H1 (cell line): ENCODE measurements at regions not wholly inside any gene's neighbourhood (a gene's known extent, or its start where the extent isn't known, plus 50 kb on each side); places are given as distances from the start of the nearest gene placed in this dataset.

Experiments
- CTCF ChIA-PET: fragments of 300-600 bp; sonication (Branson Sonifier 250); formaldehyde crosslinking; loops from one replicate; lab custom pipeline; 2021; ENCODE audit not compliant: partially characterized antibody; lab: Charles Lee
- POLR2A ChIA-PET: fragments of 300-600 bp; sonication (Branson Sonifier 250); formaldehyde crosslinking; loops from one replicate; lab custom pipeline; 2021; ENCODE audit warnings: inconsistent platforms; ENCODE audit not compliant: partially characterized antibody; lab: Charles Lee
- DNase-seq, 2 experiments: peaks; one replicate each; pipeline versions ENCODE4 v3.0.0 to v3.0.0-alpha.2; 2010 to 2022; ENCODE audit warnings: low spot score in 2 of 2, low read depth in 1 of 2, mixed read lengths in 1 of 2
- FAIRE-seq: peaks from 2 replicates; lab custom pipeline; 2011; peaks lifted over from hg19 to GRCh38; lab: Jason Lieb, UNC
- H2AFZ ChIP-seq: 2 replicates; pipeline ENCODE4 v1.8.1; 2012; ENCODE audit warnings: low read length, inconsistent platforms
- H2AK5ac ChIP-seq: 2 replicates; pipeline ENCODE4 v1.6.1; 2013; ENCODE audit warnings: low read depth, low read length
- H2BK120ac ChIP-seq: replicated peaks from 2 replicates; pipeline ENCODE3; 2013; ENCODE audit warnings: low read depth, low read length, inconsistent platforms
- H2BK12ac ChIP-seq: 2 replicates; pipeline ENCODE4 v1.6.1; 2013; ENCODE audit warnings: low read depth, low read length
- H2BK15ac ChIP-seq: 2 replicates; pipeline ENCODE4 v1.6.1; 2013; ENCODE audit warnings: low read length
- H2BK20ac ChIP-seq: 2 replicates; pipeline ENCODE4 v1.6.1; 2013; ENCODE audit warnings: low read length
- H2BK5ac ChIP-seq: 2 replicates; pipeline ENCODE4 v1.6.1; 2013; ENCODE audit warnings: low read depth, low read length
- H3K14ac ChIP-seq: 2 replicates; pipeline ENCODE4 v1.6.1; 2013; ENCODE audit warnings: inconsistent platforms; ENCODE audit not compliant: insufficient read length
- H3K18ac ChIP-seq: 2 replicates; pipeline ENCODE4 v1.6.1; 2013; ENCODE audit warnings: low read length; ENCODE audit errors: extremely low read depth
- H3K23ac ChIP-seq: 2 replicates; pipeline ENCODE4 v1.6.1; 2013; ENCODE audit warnings: inconsistent platforms; ENCODE audit not compliant: insufficient read length
- H3K23me2 ChIP-seq: 2 replicates; pipeline ENCODE4 v1.6.1; 2013; ENCODE audit warnings: low read depth, low read length
- H3K27ac ChIP-seq: 2 replicates; pipeline ENCODE4 v1.6.1; 2011; ENCODE audit warnings: low read depth, low read length, inconsistent platforms
- H3K27me3 ChIP-seq, 4 experiments: replicated peaks in 1 of 4; 1 replicate in 1 of 4; 2 replicates in 3 of 4; pipeline versions ENCODE4 v1.6.1 to v1.8.1; 2011 to 2013; ENCODE audit warnings: low read length in 3 of 4, mild to moderate bottlenecking in 3 of 4, inconsistent platforms in 2 of 4, mixed read lengths in 2 of 4, moderate library complexity in 1 of 4; ENCODE audit not compliant: control insufficient read depth in 3 of 4, insufficient read depth in 3 of 4; ENCODE audit errors: extremely low read depth in 1 of 4
- H3K36me3 ChIP-seq, 4 experiments: 2 replicates each; pipeline versions ENCODE4 v1.6.1 to v1.8.1; 2011 to 2013; ENCODE audit warnings: mild to moderate bottlenecking in 4 of 4, low read length in 3 of 4, moderate library complexity in 2 of 4, control low read depth in 1 of 4, inconsistent platforms in 1 of 4; ENCODE audit not compliant: insufficient read depth in 4 of 4, control insufficient read depth in 2 of 4
- H3K4ac ChIP-seq: replicated peaks from 2 replicates; pipeline ENCODE3; 2013; ENCODE audit warnings: low read length, low read depth, mixed read lengths, inconsistent platforms; ENCODE audit not compliant: insufficient read length
- H3K4me1 ChIP-seq, 4 experiments: replicated peaks in 1 of 4; 1 replicate in 1 of 4; 2 replicates in 3 of 4; pipeline versions ENCODE4 v1.6.1 to v1.8.1; 2011 to 2013; ENCODE audit warnings: low read length in 3 of 4, inconsistent platforms in 2 of 4, mixed read lengths in 1 of 4; ENCODE audit not compliant: insufficient read depth in 4 of 4, control insufficient read depth in 3 of 4
- H3K4me2 ChIP-seq, 2 experiments: 2 replicates each; pipeline versions ENCODE4 v1.6.1 to v1.8.1; 2011 to 2013; ENCODE audit warnings: low read depth in 2 of 2, low read length in 2 of 2, control low read depth in 1 of 2, inconsistent platforms in 1 of 2, mild to moderate bottlenecking in 1 of 2; ENCODE audit not compliant: insufficient read depth in 1 of 2
- H3K4me3 ChIP-seq, 4 experiments: fragments of 200-600, 300-600 bp in 1 of 4; sonication (generic), shearing (Covaris generic), sonication (Bioruptor Twin) in 1 of 4; 2 replicates each; pipeline versions ENCODE4 v1.5.1 to v1.8.1; 2011 to 2016; ENCODE audit warnings: low read length in 4 of 4, low read depth in 3 of 4, control low read depth in 2 of 4, inconsistent platforms in 2 of 4, mild to moderate bottlenecking in 2 of 4, mixed read lengths in 1 of 4, moderate library complexity in 1 of 4; ENCODE audit not compliant: insufficient read depth in 2 of 4; ENCODE audit errors: extremely low read depth in 1 of 4
- H3K56ac ChIP-seq: replicated peaks from 2 replicates; pipeline ENCODE3; 2013; ENCODE audit warnings: low read depth, mild to moderate bottlenecking, mixed read lengths, low read length, inconsistent platforms; ENCODE audit not compliant: insufficient read length
- H3K79me1 ChIP-seq: 2 replicates; pipeline ENCODE4 v1.6.1; 2013; ENCODE audit warnings: low read depth, low read length, control low read depth
- H3K79me2 ChIP-seq, 2 experiments: 2 replicates each; pipeline versions ENCODE4 v1.6.1 to v1.8.1; 2012 to 2013; ENCODE audit warnings: low read length in 2 of 2, mild to moderate bottlenecking in 2 of 2, inconsistent platforms in 1 of 2; ENCODE audit not compliant: insufficient read depth in 2 of 2, control insufficient read depth in 1 of 2
- H3K9ac ChIP-seq, 4 experiments: replicated peaks in 1 of 4; 1 replicate in 1 of 4; 2 replicates in 3 of 4; pipeline versions ENCODE4 v1.6.1 to v1.8.1; 2011 to 2013; ENCODE audit warnings: low read depth in 3 of 4, low read length in 3 of 4, control low read depth in 2 of 4, mild to moderate bottlenecking in 2 of 4, moderate library complexity in 2 of 4, inconsistent platforms in 1 of 4; ENCODE audit errors: extremely low read depth in 1 of 4
- H3K9me3 ChIP-seq, 2 experiments: 2 replicates each; pipeline versions ENCODE4 v1.6.1 to v1.8.1; 2012 to 2013; ENCODE audit warnings: mild to moderate bottlenecking in 2 of 2, moderate library complexity in 2 of 2, control low read depth in 1 of 2, inconsistent platforms in 1 of 2, low read depth in 1 of 2, low read length in 1 of 2, mixed read lengths in 1 of 2; ENCODE audit not compliant: insufficient read depth in 2 of 2
- H4K20me1 ChIP-seq, 2 experiments: replicated peaks in 1 of 2; 2 replicates each; pipeline versions ENCODE3 to v1.8.1; 2011 to 2013; ENCODE audit warnings: inconsistent platforms in 2 of 2, low read length in 2 of 2, mild to moderate bottlenecking in 1 of 2; ENCODE audit not compliant: insufficient read depth in 2 of 2, control insufficient read depth in 1 of 2
- H4K5ac ChIP-seq: 2 replicates; pipeline ENCODE4 v1.6.1; 2013; ENCODE audit warnings: low read length, low read depth, mixed read lengths, inconsistent platforms; ENCODE audit not compliant: insufficient read length
- H4K8ac ChIP-seq: 2 replicates; pipeline ENCODE4 v1.8.0; 2013; ENCODE audit warnings: mild to moderate bottlenecking, moderate library complexity, low read length, inconsistent platforms; ENCODE audit not compliant: insufficient read depth; ENCODE audit errors: extremely low read depth
- H4K91ac ChIP-seq: replicated peaks from 2 replicates; pipeline ENCODE3; 2013; ENCODE audit warnings: low read length, mixed read lengths, inconsistent platforms; ENCODE audit not compliant: insufficient read length
- RNF2 ChIP-seq: fragments of 200-900, 300-1000 bp; sonication (generic); IDR thresholded peaks from 2 replicates; pipeline ENCODE4 v1.7.1; 2016; ENCODE audit warnings: borderline replicate concordance, low read depth, mild to moderate bottlenecking, antibody characterized with exemption, low read length; ENCODE audit not compliant: poor library complexity, severe bottlenecking; ENCODE audit errors: missing control alignments
- YY1 ChIP-seq: IDR thresholded peaks from 2 replicates; pipeline ENCODE4 v1.6.1; 2011; ENCODE audit warnings: low read depth, mild to moderate bottlenecking, low read length
- whole genome bisulfite sequencing, 2 experiments: shearing (Covaris generic) in 1 of 2; methylation state at CpG; one replicate each; pipeline versions ENCODE4 v1.1.6 to v1.1.7; 2013 to 2015; ENCODE audit warnings: low lambda C conversion rate in 2 of 2, mixed read lengths in 2 of 2, inconsistent platforms in 1 of 2, low coverage in 1 of 2, missing lambda C conversion rate in 1 of 2; ENCODE audit not compliant: insufficient replicate concordance in 2 of 2, insufficient coverage in 1 of 2, insufficient read length in 1 of 2; ENCODE audit errors: extremely low coverage in 1 of 2, missing lambda C conversion rate in 1 of 2; 5-methylcytosine and 5-hydroxymethylcytosine counted together
- TF ChIP-seq, protein P1 (sequence below): IDR thresholded peaks from 2 replicates; pipeline ENCODE4 v1.6.1; 2012; ENCODE audit warnings: inconsistent platforms

DNA sequence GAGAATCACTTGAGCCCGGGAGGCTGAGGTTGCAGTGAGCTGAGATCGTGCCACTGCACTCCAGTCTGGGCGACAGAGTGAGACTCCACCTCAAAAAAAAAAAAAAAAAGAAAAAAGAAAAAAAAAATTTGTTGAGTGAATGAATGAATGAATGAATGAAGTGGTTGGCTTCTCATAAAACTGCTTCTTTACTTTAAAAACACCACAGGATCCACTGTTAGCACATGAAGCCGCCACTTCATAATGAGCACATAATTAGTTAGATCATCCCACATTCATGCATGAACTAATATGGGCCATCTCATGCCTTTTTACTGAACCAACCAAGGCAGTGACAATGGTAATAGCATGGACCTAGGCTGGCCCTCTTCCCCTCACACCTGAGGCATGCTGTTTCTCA lies 135.0 kb upstream of the XYLT1 start:
- Histone ChIP-seq H3K56ac (no peak overlapping the region), H4K91ac (no peak overlapping the region), H3K14ac (no peak overlapping the region), H3K9me3 (no peaks in the 10 kb centered on the region), H3K4me1 (peaks cover 0 to 3% (median 0%) of the 10 kb centered on the region in 4 experiments; a peak in 1 of 7 replicates), H3K4ac (no peak overlapping the region), H3K23me2 (no peaks in the 10 kb centered on the region), H3K4me2 (no peak overlapping the region), H3K4me3 (no peak overlapping the region), H4K8ac (no peak overlapping the region), H2AK5ac (no peak overlapping the region), H3K79me2 (no peaks in the 10 kb centered on the region), H4K5ac (no peak overlapping the region), H2BK5ac (no peak overlapping the region), H3K9ac (no peak overlapping the region), H3K27me3 (no peaks in the 10 kb centered on the region), H3K18ac (no peak overlapping the region), H2BK12ac (no peak overlapping the region), H2BK120ac (no peak overlapping the region), H4K20me1 (no peaks in the 10 kb centered on the region), H3K36me3 (no peaks in the 10 kb centered on the region), H2BK15ac (no peak overlapping the region), H3K79me1 (no peaks in the 10 kb centered on the region), H2AFZ (no peak overlapping the region), H3K23ac (no peak overlapping the region), H2BK20ac (no peak overlapping the region), H3K27ac (no peak overlapping the region)
- WGBS, 2 experiments: 88% methylated on average over 3 of the region's 4 CpGs; no CpG with 5 or more reads in 1 of the 2 experiments
- CTCF ChIA-PET: interaction anchor here (1.8 kb wide), 1 partner anchor 27 kb away, joined by 7 read pairs; no protein-coding TSS in a partner anchor
- DNase-seq (no peak), FAIRE-seq (no peak)
- POLR2A ChIA-PET: no interaction called here
- no peak for TF ChIP-seq RNF2
- no peak for TF ChIP-seq YY1
- TF ChIP-seq, protein P1, sequence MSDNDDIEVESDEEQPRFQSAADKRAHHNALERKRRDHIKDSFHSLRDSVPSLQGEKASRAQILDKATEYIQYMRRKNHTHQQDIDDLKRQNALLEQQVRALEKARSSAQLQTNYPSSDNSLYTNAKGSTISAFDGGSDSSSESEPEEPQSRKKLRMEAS: no peak
